ENCODE measurements at regions not wholly inside any gene's neighbourhood (a gene's known extent, or its start where the extent isn't known, plus 50 kb on each side); places are given as distances from the start of the nearest gene placed in this dataset.

GRCh38 chr14:38724621-38725020, 378.4 kb downstream of the SEC23A start:
- no peak for TF ChIP-seq CTCF (IDR thresholded peaks at IDR 0.05)
- no peak for TF ChIP-seq POLR2AphosphoS5 (IDR thresholded peaks at IDR 0.05)

Measured in gastroesophageal sphincter (tissue), 3 donors.